Stomach (tissue), 8 donors: ENCODE measurements at regions not wholly inside any gene's neighbourhood (a gene's known extent, or its start where the extent isn't known, plus 50 kb on each side); places are given as distances from the start of the nearest gene placed in this dataset.

ENCODE experiments used
- DNase-seq, 2 donors: peaks; one replicate each; pipeline versions ENCODE4 v3.0.0 to v3.0.0-alpha.2; 2013 to 2019
- H3K27ac ChIP-seq, 5 donors: fragments of 200-600 bp in 4 of 5; sonication (generic) in 4 of 5; one replicate each; pipeline ENCODE4 v1.5.1; 2013 to 2019; ENCODE audit warnings: mild to moderate bottlenecking in 1 of 5, moderate library complexity in 1 of 5
- H3K27me3 ChIP-seq, 3 donors: fragments of 200-600 bp; sonication (generic); one replicate each; pipeline ENCODE4 v1.5.1; 2017 to 2019; ENCODE audit warnings: mixed run types in 1 of 3
- H3K36me3 ChIP-seq, 4 donors: fragments of 200-600 bp; sonication (generic); 1 replicate in 3 of 4; 2 replicates in 1 of 4; pipeline ENCODE4 v1.5.1; 2016 to 2019
- H3K4me1 ChIP-seq, 4 donors: fragments of 200-600 bp; sonication (generic); one replicate each; pipeline ENCODE4 v1.5.1; 2016 to 2019
- H3K4me3 ChIP-seq, 4 donors: fragments of 200-600 bp; sonication (generic) in 3 of 4; one replicate each; pipeline ENCODE4 v1.5.1; 2016 to 2019; ENCODE audit warnings: mild to moderate bottlenecking in 1 of 4
- H3K9me3 ChIP-seq, 4 donors: fragments of 200-600 bp; sonication (generic); one replicate each; pipeline ENCODE4 v1.5.1; 2016 to 2019
- CTCF ChIP-seq, 7 experiments: fragments of 450-650 bp in 4 of 7; fragments of 200-600 bp in 3 of 7; sonication (generic) in 3 of 7; IDR thresholded peaks; one replicate each; pipeline ENCODE4 v1.5.1; 2016 to 2019; ENCODE audit warnings: antibody characterized with exemption in 7 of 7, control low read depth in 2 of 7, mild to moderate bottlenecking in 1 of 7
- EP300 ChIP-seq: sonication (generic); formaldehyde crosslinking; IDR thresholded peaks from one replicate; pipeline ENCODE4 v1.6.1; 2017; ENCODE audit warnings: antibody characterized with exemption
- POLR2A ChIP-seq, 4 donors: fragments of 450-650 bp; IDR thresholded peaks; one replicate each; pipeline ENCODE4 v1.6.1; 2016; ENCODE audit warnings: antibody characterized with exemption in 4 of 4, control low read depth in 2 of 4, mild to moderate bottlenecking in 1 of 4, moderate library complexity in 1 of 4
- POLR2AphosphoS5 ChIP-seq, 3 donors: sonication (generic); formaldehyde crosslinking; IDR thresholded peaks; one replicate each; pipeline ENCODE4 v1.6.1; 2016; ENCODE audit warnings: antibody characterized with exemption in 3 of 3
- WGBS, 5 donors: extraction: QIAGEN DNeasy Blood & Tissue Kit in 3 of 5; methylation state at CpG; one replicate each; pipeline versions ENCODE4 v1.1.5 to v1.1.7; 2013 to 2018; 5-methylcytosine and 5-hydroxymethylcytosine counted together
- intact Hi-C: fragments of 100-400 bp; cut with DNase I; formaldehyde crosslinking; loops from one replicate; pipeline ENCODE4 v1.15.1; 2023; ENCODE audit warnings: low total_unique reads
- donor health status: healthy with polysubstance abuse.
- donor health status: Bipolar disorder and iron deficiency.
- donor health status: healthy.

- Histone ChIP-seq H3K27ac (no peak overlapping the region), H3K27me3 (no peaks in the 10 kb centered on the region), H3K4me3 (no peak overlapping the region), H3K36me3 (no peaks in the 10 kb centered on the region), H3K9me3 (no peaks in the 10 kb centered on the region), H3K4me1 (no peaks in the 10 kb centered on the region)
- WGBS, 5 donors: 75 to 88% (median 83%) methylated on average over 3 of the region's 3 CpGs
- DNase-seq: no peak
- intact Hi-C loops: no loop called here
- TF ChIP-seq CTCF (IDR thresholded peaks at IDR 0.05) (no peak), POLR2AphosphoS5 (IDR thresholded peaks at IDR 0.05) (no peak), POLR2A (IDR thresholded peaks at IDR 0.05) (no peak), EP300 (no peak)
Measured at GRCh38 chr14:26385310-26385709, 212.5 kb downstream of the NOVA1 start.

GRCh38 chr14:26382901-26383685 lies 214.7 kb downstream of the NOVA1 start:
- no peaks in the 10 kb centered on the region for H3K4me1 ChIP-seq
- WGBS, 5 donors: 85 to 97% (median 87%) methylated on average over 6 of the region's 6 CpGs
- no peak overlapping the region for H3K27ac ChIP-seq
- no peak overlapping the region for H3K4me3 ChIP-seq
- H3K9me3 ChIP-seq: no peaks in the 10 kb centered on the region
- DNase-seq: no peak
- intact Hi-C loops: no loop called here
- TF ChIP-seq CTCF (IDR thresholded peaks at IDR 0.05): no peak
- no peak for TF ChIP-seq POLR2AphosphoS5 (IDR thresholded peaks at IDR 0.05)
- no peak for TF ChIP-seq EP300
- no peak for TF ChIP-seq POLR2A (IDR thresholded peaks at IDR 0.05)
- no peaks in the 10 kb centered on the region for H3K27me3 ChIP-seq
- no peaks in the 10 kb centered on the region for H3K36me3 ChIP-seq

GRCh38 chr14:26381405-26381804 lies 216.4 kb downstream of the NOVA1 start:
- intact Hi-C loops: no loop called here
- TF ChIP-seq CTCF (IDR thresholded peaks at IDR 0.05) (no peak), POLR2A (IDR thresholded peaks at IDR 0.05) (no peak), EP300 (no peak), POLR2AphosphoS5 (IDR thresholded peaks at IDR 0.05) (no peak)
- no peak for DNase-seq
- WGBS, 5 donors: 49 to 61% (median 57%) methylated on average over 2 of the region's 2 CpGs
- Histone ChIP-seq H3K27ac (no peak overlapping the region), H3K4me3 (no peak overlapping the region), H3K36me3 (no peaks in the 10 kb centered on the region), H3K4me1 (no peaks in the 10 kb centered on the region), H3K27me3 (no peaks in the 10 kb centered on the region), H3K9me3 (no peaks in the 10 kb centered on the region)

GRCh38 chr14:26380637-26381036 lies 217.2 kb downstream of the NOVA1 start:
- WGBS, 5 donors: 86 to 95% (median 88%) methylated on average over 1 of the region's 1 CpG
- no peak for TF ChIP-seq POLR2A (IDR thresholded peaks at IDR 0.05)
- TF ChIP-seq CTCF (IDR thresholded peaks at IDR 0.05): no peak
- TF ChIP-seq POLR2AphosphoS5 (IDR thresholded peaks at IDR 0.05): no peak
- TF ChIP-seq EP300: no peak
- H3K36me3 ChIP-seq: no peaks in the 10 kb centered on the region
- no peaks in the 10 kb centered on the region for H3K27me3 ChIP-seq
- no peaks in the 10 kb centered on the region for H3K9me3 ChIP-seq
- no peak overlapping the region for H3K27ac ChIP-seq
- intact Hi-C loops: no loop called here
- H3K4me3 ChIP-seq: no peak overlapping the region
- DNase-seq: no peak
- H3K4me1 ChIP-seq: no peaks in the 10 kb centered on the region
